ENCODE measurements at regions not wholly inside any gene's neighbourhood (a gene's known extent, or its start where the extent isn't known, plus 50 kb on each side); places are given as distances from the start of the nearest gene placed in this dataset.

GRCh38 chr12:25023808-25024207 lies 74.9 kb upstream of the BCAT1 start:
- Histone ChIP-seq H3K4me1 (no peaks in the 10 kb centered on the region), H3K4me3 (no peak overlapping the region), H3K27ac (no peak overlapping the region), H3K36me3 (no peaks in the 10 kb centered on the region), H3K9me3 (peaks cover 8% of the 10 kb centered on the region in 2 donors), H3K27me3 (no peaks in the 10 kb centered on the region)
- no peak for DNase-seq (ENCODE audit: low spot score in 2 of 2)
- TF ChIP-seq CTCF (IDR thresholded peaks at IDR 0.05) (no peak), POLR2AphosphoS5 (IDR thresholded peaks at IDR 0.05) (no peak), POLR2A (IDR thresholded peaks at IDR 0.05) (no peak)
- intact Hi-C loops (cut with DNase I; ENCODE audit: low total_unique reads): no loop called here

GRCh38 chr12:25020621-25021243 lies 71.8 kb upstream of the BCAT1 start:
- H3K27me3 ChIP-seq: no peaks in the 10 kb centered on the region
- no peak for TF ChIP-seq CTCF (IDR thresholded peaks at IDR 0.05)
- no peak for TF ChIP-seq POLR2A (IDR thresholded peaks at IDR 0.05)
- TF ChIP-seq POLR2AphosphoS5 (IDR thresholded peaks at IDR 0.05): no peak

GRCh38 chr12:25018146-25018545 lies 69.2 kb upstream of the BCAT1 start:
- TF ChIP-seq POLR2AphosphoS5 (IDR thresholded peaks at IDR 0.05) (no peak), POLR2A (IDR thresholded peaks at IDR 0.05) (no peak), CTCF (IDR thresholded peaks at IDR 0.05) (no peak)
- no peaks in the 10 kb centered on the region for H3K27me3 ChIP-seq
- intact Hi-C loops (cut with DNase I; ENCODE audit: low total_unique reads): no loop called here
- H3K4me1 ChIP-seq: no peaks in the 10 kb centered on the region
- no peak for DNase-seq (ENCODE audit: low spot score in 2 of 2)
- no peak overlapping the region for H3K27ac ChIP-seq
- no peak overlapping the region for H3K4me3 ChIP-seq
- no peaks in the 10 kb centered on the region for H3K36me3 ChIP-seq
- H3K9me3 ChIP-seq: peaks cover 9 to 10% of the 10 kb centered on the region in 2 donors

More at GRCh38 chr12:25020621-25021243, 71.8 kb upstream of the BCAT1 start:
- no peak for DNase-seq (ENCODE audit: low spot score in 2 of 2)
- H3K36me3 ChIP-seq: no peaks in the 10 kb centered on the region
- no peak overlapping the region for H3K4me3 ChIP-seq
- no peak overlapping the region for H3K27ac ChIP-seq
- intact Hi-C loops (cut with DNase I; ENCODE audit: low total_unique reads): no loop called here
- no peaks in the 10 kb centered on the region for H3K4me1 ChIP-seq
- peaks cover 9 to 10% of the 10 kb centered on the region in 2 donors for H3K9me3 ChIP-seq

- Histone ChIP-seq H3K27me3 (no peaks in the 10 kb centered on the region), H3K9me3 (peaks cover 9 to 10% of the 10 kb centered on the region in 2 donors), H3K4me1 (no peaks in the 10 kb centered on the region), H3K4me3 (no peak overlapping the region), H3K36me3 (no peaks in the 10 kb centered on the region), H3K27ac (no peak overlapping the region)
- DNase-seq (ENCODE audit: low spot score in 2 of 2): no peak
- intact Hi-C loops (cut with DNase I; ENCODE audit: low total_unique reads): no loop called here
- no peak for TF ChIP-seq CTCF (IDR thresholded peaks at IDR 0.05)
- no peak for TF ChIP-seq POLR2AphosphoS5 (IDR thresholded peaks at IDR 0.05)
- no peak for TF ChIP-seq POLR2A (IDR thresholded peaks at IDR 0.05)
Measured at GRCh38 chr12:25017336-25017735, 68.4 kb upstream of the BCAT1 start.

GRCh38 chr12:25014961-25015360 lies 66.1 kb upstream of the BCAT1 start:
- H3K36me3 ChIP-seq: no peaks in the 10 kb centered on the region
- H3K27me3 ChIP-seq: no peaks in the 10 kb centered on the region
- DNase-seq (ENCODE audit: low spot score in 2 of 2): no peak
- H3K9me3 ChIP-seq: peaks cover 9 to 10% of the 10 kb centered on the region in 2 donors
- no peaks in the 10 kb centered on the region for H3K4me1 ChIP-seq
- no peak overlapping the region for H3K27ac ChIP-seq
- intact Hi-C loops (cut with DNase I; ENCODE audit: low total_unique reads): no loop called here
- H3K4me3 ChIP-seq: no peak overlapping the region
- no peak for TF ChIP-seq POLR2A (IDR thresholded peaks at IDR 0.05)
- no peak for TF ChIP-seq POLR2AphosphoS5 (IDR thresholded peaks at IDR 0.05)
- TF ChIP-seq CTCF (IDR thresholded peaks at IDR 0.05): no peak

Measured in breast epithelium (tissue), 4 donors.